ENCODE measurements at regions not wholly inside any gene's neighbourhood (a gene's known extent, or its start where the extent isn't known, plus 50 kb on each side); places are given as distances from the start of the nearest gene placed in this dataset.
A peak's percentile ranks its signal among the peaks of the same experiment; 100 is the strongest.
"Not testable (repeated sequence)": the region's sequence is repeated elsewhere in the genome, so short reads cannot be mapped to it uniquely, and the experiment has no call there.

DNA sequence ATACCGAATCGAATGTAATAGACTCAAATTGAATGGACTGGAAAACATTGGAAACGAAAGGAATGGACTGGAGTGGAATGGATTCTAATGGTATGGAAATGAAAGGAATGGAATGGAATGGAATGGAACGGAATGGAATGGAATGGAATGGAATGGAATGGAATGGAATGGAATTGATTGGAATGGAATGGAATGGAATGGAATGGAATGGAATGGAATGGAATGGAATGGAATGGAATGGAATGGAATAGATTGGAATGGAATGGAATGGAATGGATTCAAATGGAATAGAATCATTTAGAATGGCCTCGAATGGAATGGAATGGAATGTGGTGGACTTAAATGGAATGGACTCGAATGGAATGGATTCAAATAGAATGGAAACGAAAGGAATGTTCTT lies 1057.5 kb upstream of the USP9Y start:
- DNase-seq; H3K4me3 Mint-ChIP-seq; intact Hi-C loops (cut with micrococcal nuclease); H3K27me3 Mint-ChIP-seq (ENCODE audit: low read depth); H3K4me1 Mint-ChIP-seq (ENCODE audit: low read depth); CTCF ChIA-PET; H3K27ac Mint-ChIP-seq: not testable (repeated sequence)
- Mint-ChIP-seq H3K9me3 (peaks cover 55% of the 10 kb centered on the region), H3K36me3 (ENCODE audit: low read depth) (peaks cover 32% of the 10 kb centered on the region)

DNA sequence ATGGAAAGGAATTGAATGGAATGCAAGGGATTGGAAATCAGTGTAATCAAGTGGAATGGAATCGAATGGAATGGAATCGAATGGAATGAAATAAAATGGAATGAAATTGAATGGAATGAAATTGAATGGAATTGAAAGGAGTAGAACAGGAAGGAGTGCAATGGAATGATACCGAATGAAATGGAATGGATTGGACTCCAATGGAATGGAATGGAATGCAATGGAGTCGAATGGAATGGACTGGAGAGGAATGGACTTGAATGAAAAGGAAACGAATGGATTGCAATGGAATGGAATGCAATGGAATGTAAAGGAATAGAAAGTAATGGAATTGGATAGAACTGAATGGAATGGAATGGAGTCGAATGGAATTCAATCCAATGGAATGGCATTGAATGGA lies 1032.8 kb upstream of the USP9Y start:
- no peaks in the 10 kb centered on the region for H3K27me3 Mint-ChIP-seq (ENCODE audit: low read depth)
- H3K27ac Mint-ChIP-seq = peak overlapping the region; percentile 36
- intact Hi-C loops (cut with micrococcal nuclease) = no loop called here
- H3K36me3 Mint-ChIP-seq (ENCODE audit: low read depth) = peaks cover 68% of the 10 kb centered on the region
- CTCF ChIA-PET = no interaction called here
- H3K9me3 Mint-ChIP-seq = peaks cover 81% of the 10 kb centered on the region
- no peaks in the 10 kb centered on the region for H3K4me1 Mint-ChIP-seq (ENCODE audit: low read depth)
- H3K4me3 Mint-ChIP-seq = no peak overlapping the region
- DNase-seq = no peak

Data from activated naive CD4-positive, alpha-beta T cell treated with anti-CD3 and anti-CD28 coated beads for 36 hours (primary cell).